NCI-H748 treated with DMSO at 0.1 percent for 48 hours (cell line): ENCODE measurements at regions not wholly inside any gene's neighbourhood (a gene's known extent, or its start where the extent isn't known, plus 50 kb on each side); places are given as distances from the start of the nearest gene placed in this dataset.
A peak's percentile ranks its signal among the peaks of the same experiment; 100 is the strongest.

ENCODE experiments used
- DNase-seq: peaks from one replicate; lab custom pipeline; 2025; lab: John Stamatoyannopoulos, UW

GRCh38 chr6:110537208-110538123 is 61.1 kb upstream of the SLC22A16 start:
- DNase-seq = no peak

GRCh38 chr6:110534731-110535492 is 58.5 kb upstream of the SLC22A16 start:
- no peak for DNase-seq

GRCh38 chr6:110532431-110532830 is 56.0 kb upstream of the SLC22A16 start:
- DNase-seq = no peak

GRCh38 chr6:110530671-110531070 is 54.3 kb upstream of the SLC22A16 start:
- DNase-seq = no peak

- no peak for DNase-seq
Measured at GRCh38 chr6:110529907-110530306, 53.5 kb upstream of the SLC22A16 start.

- DNase-seq = no peak
Measured at GRCh38 chr6:110529355-110529754, 52.9 kb upstream of the SLC22A16 start.

- no peak for DNase-seq
Measured at GRCh38 chr6:110528930-110529325, 52.5 kb upstream of the SLC22A16 start.

GRCh38 chr6:110528101-110528929 is 51.9 kb upstream of the SLC22A16 start:
- peak; percentile 77 for DNase-seq

GRCh38 chr6:110527516-110527915 is 51.1 kb upstream of the SLC22A16 start:
- DNase-seq = no peak

GRCh38 chr6:110526726-110527125 is 50.3 kb upstream of the SLC22A16 start:
- DNase-seq = no peak
